ENCODE measurements at regions not wholly inside any gene's neighbourhood (a gene's known extent, or its start where the extent isn't known, plus 50 kb on each side); places are given as distances from the start of the nearest gene placed in this dataset.

DNA sequence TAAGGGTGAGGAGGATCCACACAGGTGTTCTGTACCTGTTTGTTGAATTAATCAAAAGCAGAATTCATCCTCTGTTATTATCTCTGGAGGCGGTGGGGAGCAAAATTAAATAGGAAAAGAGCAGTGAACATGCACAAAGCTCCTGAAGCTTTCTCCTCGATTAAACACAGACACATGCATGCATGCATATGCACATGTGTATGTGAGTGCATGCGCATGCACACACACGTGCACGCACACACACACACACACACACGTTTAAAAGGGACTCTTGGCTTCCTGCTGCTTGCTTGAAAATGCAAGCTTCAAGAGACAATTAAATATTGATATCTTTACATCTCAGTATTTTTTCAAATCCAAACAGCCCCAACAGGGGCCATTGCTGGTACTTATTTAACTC, 462.1 kb downstream of the BUD13 start:
- ATAC-seq (no peak), FAIRE-seq (no peak), DNase-seq (ENCODE audit: low read depth in 1 of 2, low spot score in 1 of 2) (no peak)
- no peaks in the 10 kb centered on the region for H3K4me1 ChIP-seq
- TF ChIP-seq FOSL2 (IDR thresholded peaks at IDR 0.05) (no peak), FOSL2 (CRISPR knock-in tag; IDR thresholded peaks at IDR 0.05) (no peak), ZC3H11A (IDR thresholded peaks at IDR 0.05) (no peak), CHD2 (IDR thresholded peaks at IDR 0.05; ENCODE audit: low read length, partially characterized antibody) (no peak), TFCP2L1 (CRISPR knock-in tag; IDR thresholded peaks at IDR 0.05) (no peak), NFE2L2 (conservative IDR thresholded peaks at IDR 0.05; ENCODE audit: low read length) (no peak), JUN (IDR thresholded peaks at IDR 0.05) (no peak), POLR2A (IDR thresholded peaks at IDR 0.05; ENCODE audit: low read length) (no peak), FOSB (CRISPR knock-in tag; IDR thresholded peaks at IDR 0.05) (no peak), RCOR1 (IDR thresholded peaks at IDR 0.05; ENCODE audit: low read depth, low read length) (no peak), HEYL (CRISPR knock-in tag; IDR thresholded peaks at IDR 0.05) (no peak), ESRRA (IDR thresholded peaks at IDR 0.05; ENCODE audit: borderline replicate concordance, low read length) (no peak), SMC3 (IDR thresholded peaks at IDR 0.05) (no peak), CHD4 (IDR thresholded peaks at IDR 0.05; ENCODE audit: borderline replicate concordance) (no peak), PHF8 (IDR thresholded peaks at IDR 0.05; ENCODE audit: borderline replicate concordance, low read depth) (no peak)
- TF ChIP-seq, protein P1, sequence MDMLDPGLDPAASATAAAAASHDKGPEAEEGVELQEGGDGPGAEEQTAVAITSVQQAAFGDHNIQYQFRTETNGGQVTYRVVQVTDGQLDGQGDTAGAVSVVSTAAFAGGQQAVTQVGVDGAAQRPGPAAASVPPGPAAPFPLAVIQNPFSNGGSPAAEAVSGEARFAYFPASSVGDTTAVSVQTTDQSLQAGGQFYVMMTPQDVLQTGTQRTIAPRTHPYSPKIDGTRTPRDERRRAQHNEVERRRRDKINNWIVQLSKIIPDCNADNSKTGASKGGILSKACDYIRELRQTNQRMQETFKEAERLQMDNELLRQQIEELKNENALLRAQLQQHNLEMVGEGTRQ (IDR thresholded peaks at IDR 0.05), result no peak
- TF ChIP-seq, protein P2, sequence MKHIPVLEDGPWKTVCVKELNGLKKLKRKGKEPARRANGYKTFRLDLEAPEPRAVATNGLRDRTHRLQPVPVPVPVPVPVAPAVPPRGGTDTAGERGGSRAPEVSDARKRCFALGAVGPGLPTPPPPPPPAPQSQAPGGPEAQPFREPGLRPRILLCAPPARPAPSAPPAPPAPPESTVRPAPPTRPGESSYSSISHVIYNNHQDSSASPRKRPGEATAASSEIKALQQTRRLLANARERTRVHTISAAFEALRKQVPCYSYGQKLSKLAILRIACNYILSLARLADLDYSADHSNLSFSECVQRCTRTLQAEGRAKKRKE (CRISPR knock-in tag; IDR thresholded peaks at IDR 0.05; ENCODE audit: low read depth), result no peak
- TF ChIP-seq, protein P3, sequence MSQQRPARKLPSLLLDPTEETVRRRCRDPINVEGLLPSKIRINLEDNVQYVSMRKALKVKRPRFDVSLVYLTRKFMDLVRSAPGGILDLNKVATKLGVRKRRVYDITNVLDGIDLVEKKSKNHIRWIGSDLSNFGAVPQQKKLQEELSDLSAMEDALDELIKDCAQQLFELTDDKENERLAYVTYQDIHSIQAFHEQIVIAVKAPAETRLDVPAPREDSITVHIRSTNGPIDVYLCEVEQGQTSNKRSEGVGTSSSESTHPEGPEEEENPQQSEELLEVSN (IDR thresholded peaks at IDR 0.05; ENCODE audit: borderline replicate concordance, low read depth), result no peak
- TF ChIP-seq, protein P4, sequence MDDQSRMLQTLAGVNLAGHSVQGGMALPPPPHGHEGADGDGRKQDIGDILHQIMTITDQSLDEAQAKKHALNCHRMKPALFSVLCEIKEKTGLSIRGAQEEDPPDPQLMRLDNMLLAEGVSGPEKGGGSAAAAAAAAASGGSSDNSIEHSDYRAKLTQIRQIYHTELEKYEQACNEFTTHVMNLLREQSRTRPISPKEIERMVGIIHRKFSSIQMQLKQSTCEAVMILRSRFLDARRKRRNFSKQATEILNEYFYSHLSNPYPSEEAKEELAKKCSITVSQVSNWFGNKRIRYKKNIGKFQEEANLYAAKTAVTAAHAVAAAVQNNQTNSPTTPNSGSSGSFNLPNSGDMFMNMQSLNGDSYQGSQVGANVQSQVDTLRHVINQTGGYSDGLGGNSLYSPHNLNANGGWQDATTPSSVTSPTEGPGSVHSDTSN (IDR thresholded peaks at IDR 0.05), result no peak
- H3K27ac ChIP-seq, result no peak overlapping the region
- 33% methylated on average over 6 of the region's 6 CpGs for WGBS (ENCODE audit: missing lambda C conversion rate)
- no peak overlapping the region for H3K4me2 ChIP-seq
- POLR2A ChIA-PET, result no interaction called here
- H3K9me3 ChIP-seq, result no peaks in the 10 kb centered on the region
- H3K4me3 ChIP-seq, result no peak overlapping the region
- CTCF ChIA-PET, result no interaction called here

DNA sequence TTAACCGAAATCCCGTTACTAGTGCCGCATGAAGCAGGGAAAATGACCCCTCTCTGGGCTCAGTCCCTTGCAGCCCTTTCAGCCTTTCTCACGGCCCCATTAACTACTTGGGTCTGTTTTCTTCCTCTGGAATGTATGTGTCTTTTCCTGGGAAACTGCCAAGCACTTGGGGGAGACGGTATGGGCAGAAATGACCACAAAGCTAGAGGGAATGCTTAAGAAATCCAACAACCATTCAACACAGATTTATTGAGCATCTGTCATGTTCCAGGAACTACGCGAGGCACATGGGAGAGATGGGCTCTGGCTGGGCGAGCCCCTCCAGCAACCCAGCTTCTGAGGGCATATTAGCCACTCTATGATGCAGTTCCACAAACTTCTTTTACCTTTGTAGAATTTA, 462.6 kb downstream of the BUD13 start:
- Histone ChIP-seq H3K4me1 (no peaks in the 10 kb centered on the region), H3K4me2 (no peak overlapping the region), H3K4me3 (no peak overlapping the region), H3K27ac (no peak overlapping the region), H3K9me3 (no peaks in the 10 kb centered on the region)
- 39% methylated on average over 8 of the region's 8 CpGs for WGBS (ENCODE audit: missing lambda C conversion rate)
- TF ChIP-seq ZNF302 (CRISPR knock-in tag; IDR thresholded peaks at IDR 0.05) (no peak), NFE2L2 (conservative IDR thresholded peaks at IDR 0.05; ENCODE audit: low read length) (no peak), FOSL2 (IDR thresholded peaks at IDR 0.05) (no peak), FOSL2 (CRISPR knock-in tag; IDR thresholded peaks at IDR 0.05) (no peak), HOXB13 (CRISPR knock-in tag; IDR thresholded peaks at IDR 0.05; ENCODE audit: low read depth) (no peak), CBX2 (IDR thresholded peaks at IDR 0.05; ENCODE audit: borderline replicate concordance, low read depth) (no peak)
- TF ChIP-seq, protein P5, sequence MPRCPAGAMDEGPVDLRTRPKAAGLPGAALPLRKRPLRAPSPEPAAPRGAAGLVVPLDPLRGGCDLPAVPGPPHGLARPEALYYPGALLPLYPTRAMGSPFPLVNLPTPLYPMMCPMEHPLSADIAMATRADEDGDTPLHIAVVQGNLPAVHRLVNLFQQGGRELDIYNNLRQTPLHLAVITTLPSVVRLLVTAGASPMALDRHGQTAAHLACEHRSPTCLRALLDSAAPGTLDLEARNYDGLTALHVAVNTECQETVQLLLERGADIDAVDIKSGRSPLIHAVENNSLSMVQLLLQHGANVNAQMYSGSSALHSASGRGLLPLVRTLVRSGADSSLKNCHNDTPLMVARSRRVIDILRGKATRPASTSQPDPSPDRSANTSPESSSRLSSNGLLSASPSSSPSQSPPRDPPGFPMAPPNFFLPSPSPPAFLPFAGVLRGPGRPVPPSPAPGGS (IDR thresholded peaks at IDR 0.05), result no peak
- TF ChIP-seq, protein P6, sequence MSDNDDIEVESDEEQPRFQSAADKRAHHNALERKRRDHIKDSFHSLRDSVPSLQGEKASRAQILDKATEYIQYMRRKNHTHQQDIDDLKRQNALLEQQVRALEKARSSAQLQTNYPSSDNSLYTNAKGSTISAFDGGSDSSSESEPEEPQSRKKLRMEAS (IDR thresholded peaks at IDR 0.05), result no peak
- no peak for FAIRE-seq
- DNase-seq (ENCODE audit: low read depth in 1 of 2, low spot score in 1 of 2), result no peak
- ChIA-PET POLR2A (no interaction called here), CTCF (no interaction called here)
- no peak for ATAC-seq
